Activated CD4-positive, alpha-beta T cell treated with anti-CD3 and anti-CD28 coated beads, Interleukin-2, amount 50 U/mL, for 4 hours (primary cell): ENCODE measurements at regions not wholly inside any gene's neighbourhood (a gene's known extent, or its start where the extent isn't known, plus 50 kb on each side); places are given as distances from the start of the nearest gene placed in this dataset.

ENCODE experiments used
- DNase-seq, 2 experiments: peaks; one replicate each; pipeline ENCODE4 v3.0.0-alpha.2; 2020

DNA sequence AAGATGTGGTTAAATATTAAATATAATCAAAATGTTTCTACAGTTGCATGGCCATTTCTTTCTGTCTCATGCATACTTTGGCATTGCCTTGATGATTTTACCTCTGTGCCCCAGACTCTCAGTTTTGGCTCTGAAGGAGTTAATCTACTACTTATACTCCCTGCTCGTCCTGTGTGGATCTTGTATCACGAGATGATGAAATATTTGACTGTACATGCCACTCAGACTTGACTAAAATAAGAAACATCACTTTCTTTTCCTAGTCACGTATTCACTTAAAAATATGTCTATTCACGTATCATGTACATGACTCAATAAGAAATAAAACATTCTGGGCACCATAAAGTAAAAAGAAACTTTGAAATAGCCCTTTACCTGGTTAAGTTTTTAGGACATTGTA is 397.7 kb downstream of the RFPL4B start:
- DNase-seq, result no peak

DNA sequence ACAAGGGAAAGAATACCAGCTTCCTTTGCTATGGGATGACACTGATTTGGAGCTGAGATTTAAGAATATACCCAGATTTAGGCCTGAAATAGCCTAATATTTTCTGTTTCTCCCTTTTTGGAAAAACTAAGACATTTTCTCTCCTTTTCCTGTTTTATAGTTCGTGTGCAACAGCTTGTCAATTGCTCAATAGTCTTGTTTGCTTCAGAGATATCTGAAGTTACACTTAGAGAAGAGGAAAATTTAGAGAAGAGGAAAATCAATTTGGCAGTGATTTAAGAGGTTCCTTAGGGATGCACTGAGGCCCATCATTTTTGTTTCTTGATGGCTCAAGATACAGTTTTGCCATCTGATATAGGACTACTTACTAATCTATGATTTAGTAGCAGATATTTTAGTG is 398.6 kb downstream of the RFPL4B start:
- DNase-seq, result no peak

DNA sequence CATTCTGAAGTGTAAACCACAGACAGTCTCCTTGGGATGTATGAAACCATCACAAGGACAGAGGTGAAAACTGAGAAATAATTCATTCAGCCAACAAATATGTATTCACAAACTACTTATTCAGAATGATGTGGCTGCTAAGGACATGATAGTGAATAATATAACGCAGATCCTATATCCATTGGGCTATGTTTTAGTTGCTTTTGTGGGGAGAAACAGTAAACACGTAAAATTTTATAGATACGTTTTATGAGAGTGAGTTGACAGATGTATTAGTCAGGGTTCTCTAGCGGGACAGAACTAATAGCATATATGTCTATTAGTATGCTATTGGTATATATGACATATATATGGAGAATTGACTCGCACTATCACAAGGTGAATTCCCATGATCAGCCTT is 402.5 kb downstream of the RFPL4B start:
- no peak for DNase-seq

- no peak for DNase-seq
Observed at GRCh38 chr6:112752305-112752704, 405.2 kb downstream of the RFPL4B start.

DNA sequence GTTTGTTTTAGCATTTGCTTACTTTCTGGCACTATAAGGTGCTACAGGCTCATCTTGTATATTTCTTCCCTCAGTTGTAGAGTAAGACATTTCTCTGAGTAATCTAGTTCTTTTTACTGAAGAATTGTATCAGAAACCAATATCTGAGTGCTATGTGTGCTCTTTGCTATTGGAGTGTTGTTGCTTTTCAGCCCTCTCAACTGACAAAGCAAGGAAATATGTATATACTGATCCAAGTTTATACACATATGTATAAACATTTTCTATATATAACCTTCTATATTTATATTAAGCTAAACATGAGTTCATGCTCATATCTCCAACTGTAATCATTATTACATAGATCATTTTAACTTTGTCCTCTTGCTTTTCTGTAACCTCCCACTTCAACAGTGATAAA is 405.7 kb downstream of the RFPL4B start:
- DNase-seq, result no peak

DNA sequence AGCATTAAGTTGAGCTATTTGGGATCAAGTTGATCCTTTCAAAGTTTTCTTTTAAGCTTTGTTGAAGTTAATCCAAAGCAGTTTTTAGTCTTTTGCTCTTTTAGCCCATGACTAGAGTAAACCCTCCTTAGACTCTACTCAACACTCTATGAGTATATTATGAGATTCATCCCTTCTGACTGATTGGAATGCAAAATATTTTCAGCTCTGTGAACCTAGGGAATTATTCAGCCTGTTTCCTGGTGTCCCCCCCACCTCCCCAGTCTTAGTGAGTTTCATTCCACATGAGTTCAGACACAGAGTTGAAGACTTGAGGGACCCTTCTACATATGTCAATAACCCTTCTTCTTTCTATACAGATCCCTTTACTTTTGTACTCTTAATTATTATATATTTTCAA is 413.7 kb downstream of the RFPL4B start:
- no peak for DNase-seq

DNA sequence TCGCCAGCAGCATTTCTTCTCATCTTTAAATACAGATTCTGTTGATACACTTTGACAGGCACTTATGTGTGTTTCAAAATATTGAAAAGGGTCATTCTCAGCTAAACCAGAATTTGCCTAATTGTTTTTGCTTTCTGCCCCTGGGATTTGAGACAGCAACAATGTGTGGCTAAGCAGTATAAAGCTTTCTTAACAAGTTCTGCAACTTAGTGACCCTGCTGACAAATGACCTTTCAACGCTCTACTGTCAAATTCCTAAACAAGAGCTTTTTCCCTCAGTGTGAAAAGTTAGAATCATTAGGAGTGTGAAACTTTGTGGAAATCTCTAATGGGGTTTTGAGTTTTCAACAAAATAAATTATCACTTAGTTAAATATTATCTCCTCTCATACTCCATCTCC is 414.6 kb downstream of the RFPL4B start:
- no peak for DNase-seq

- no peak for DNase-seq
Observed at GRCh38 chr6:112764377-112764776, 417.2 kb downstream of the RFPL4B start.

- DNase-seq, result no peak
Observed at GRCh38 chr6:112770308-112770707, 423.2 kb downstream of the RFPL4B start.

- no peak for DNase-seq
Observed at GRCh38 chr6:112773187-112773586, 426.1 kb downstream of the RFPL4B start.

- no peak for DNase-seq
Observed at GRCh38 chr6:112774319-112774718, 427.2 kb downstream of the RFPL4B start.

GRCh38 chr6:112780498-112781096 is 433.5 kb downstream of the RFPL4B start:
- no peak for DNase-seq

DNA sequence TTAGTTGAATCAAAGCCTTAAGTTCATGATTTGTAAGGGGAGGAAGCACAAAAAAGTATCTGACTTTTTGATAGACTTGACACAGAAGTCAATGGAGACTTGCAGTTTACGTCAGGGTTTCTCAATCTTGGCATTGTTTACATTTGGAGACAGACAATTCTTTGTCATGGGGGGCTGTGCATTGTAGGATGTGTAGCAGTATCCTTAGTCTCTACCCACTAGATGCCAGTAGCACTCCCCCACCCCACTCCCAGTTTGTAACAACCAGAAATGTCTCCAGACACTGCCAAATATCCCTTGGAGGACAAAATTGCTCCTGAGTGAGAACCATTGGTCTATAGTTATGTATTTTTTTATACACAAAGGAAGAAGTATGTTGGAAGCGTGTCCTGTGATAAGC is 434.1 kb downstream of the RFPL4B start:
- no peak for DNase-seq

GRCh38 chr6:112785408-112785807 is 438.3 kb downstream of the RFPL4B start:
- DNase-seq, result no peak

GRCh38 chr6:112786801-112787200 is 439.7 kb downstream of the RFPL4B start:
- no peak for DNase-seq

- no peak for DNase-seq
Observed at GRCh38 chr6:112787371-112787770, 440.2 kb downstream of the RFPL4B start.

GRCh38 chr6:112795316-112795715 is 448.2 kb downstream of the RFPL4B start:
- DNase-seq, result no peak

DNA sequence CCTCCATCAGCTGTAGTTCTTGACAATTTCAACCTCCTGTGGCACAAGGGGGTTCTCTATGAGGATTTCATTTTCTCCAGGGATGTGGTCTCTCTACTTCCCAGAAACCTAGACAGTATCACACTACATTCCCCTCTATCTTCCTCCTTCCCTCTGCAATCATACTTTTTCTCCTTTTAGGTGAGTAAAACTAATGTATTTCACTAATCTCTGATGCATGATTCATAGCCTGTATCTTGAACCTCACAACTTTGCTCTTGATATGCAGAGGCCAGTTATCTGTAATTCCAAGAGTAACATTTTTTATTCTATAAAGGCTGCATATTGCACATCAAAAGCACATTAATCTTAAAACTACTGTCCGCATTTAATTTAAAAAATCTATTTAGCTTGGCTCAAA is 449.6 kb downstream of the RFPL4B start:
- DNase-seq, result no peak

GRCh38 chr6:112799889-112800288 is 452.8 kb downstream of the RFPL4B start:
- no peak for DNase-seq

DNA sequence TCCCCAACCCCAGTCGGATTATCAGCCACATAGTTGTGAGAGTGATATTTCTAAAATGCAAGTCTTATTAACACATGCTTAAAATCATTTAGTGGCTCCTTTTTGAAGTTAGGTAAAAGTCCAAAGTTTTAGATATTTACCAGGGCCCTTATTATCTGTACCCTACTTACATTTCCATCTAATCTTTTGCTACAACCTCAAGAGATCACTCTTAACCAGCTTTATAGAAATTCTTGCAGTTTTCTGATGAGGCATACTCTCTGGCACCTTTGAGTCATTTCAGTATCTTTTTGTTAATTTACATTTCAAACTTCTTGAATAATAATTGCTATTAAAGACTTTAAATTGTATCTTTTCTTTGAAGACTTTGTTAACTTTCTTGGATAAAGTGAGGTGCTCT is 453.3 kb downstream of the RFPL4B start:
- no peak for DNase-seq

DNA sequence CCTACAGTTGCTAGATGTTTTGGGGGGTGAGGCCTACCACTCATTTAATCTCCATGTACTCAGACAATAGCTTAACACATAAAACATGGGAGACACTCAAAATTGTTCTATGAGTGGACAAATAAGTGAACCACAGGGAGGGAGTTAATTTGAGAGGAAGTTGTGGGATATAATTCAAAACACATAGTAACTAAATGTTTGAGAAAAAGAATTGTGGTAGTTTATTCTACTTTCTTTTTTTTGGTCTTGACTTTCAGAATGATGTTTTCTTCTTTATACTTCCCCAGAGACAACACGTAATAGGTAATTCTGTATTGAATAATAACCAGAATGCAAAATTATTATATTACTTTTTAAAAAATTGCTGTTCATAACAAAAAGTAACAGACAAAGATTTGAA is 453.8 kb downstream of the RFPL4B start:
- DNase-seq, result no peak

GRCh38 chr6:112801468-112802080 is 454.4 kb downstream of the RFPL4B start:
- DNase-seq, result no peak

DNA sequence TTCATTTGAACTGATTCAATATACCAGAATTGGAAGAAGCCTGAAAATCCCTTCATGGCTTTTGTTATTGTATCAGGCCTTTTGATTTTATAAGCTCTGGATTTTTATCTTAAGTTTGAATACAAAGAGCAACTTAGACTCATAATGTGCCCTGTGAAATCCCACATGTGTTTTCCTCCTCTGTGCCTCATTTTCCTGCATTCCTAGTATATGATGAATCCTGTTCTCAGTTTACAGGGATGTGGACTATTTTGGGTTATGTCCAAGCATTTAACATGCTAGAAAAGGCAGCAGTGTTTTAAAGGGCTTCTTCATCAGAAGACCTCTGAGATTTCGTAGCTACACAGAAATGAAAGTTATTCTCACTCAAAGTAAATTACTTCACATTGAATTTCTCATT is 455.0 kb downstream of the RFPL4B start:
- DNase-seq, result no peak

GRCh38 chr6:112804638-112805330 is 457.7 kb downstream of the RFPL4B start:
- no peak for DNase-seq
